Right lobe of liver (tissue), 6 donors: ENCODE measurements at regions not wholly inside any gene's neighbourhood (a gene's known extent, or its start where the extent isn't known, plus 50 kb on each side); places are given as distances from the start of the nearest gene placed in this dataset.

Experiments
- ATAC-seq, 4 donors: fragments of 200-7000 bp; cut with Tn5 transposase; one replicate each; pipeline ENCODE4 v1.9.1; 2020; ENCODE audit warnings: mild to moderate bottlenecking in 4 of 4, moderate library complexity in 4 of 4
- DNase-seq, 3 donors: peaks; one replicate each; pipeline ENCODE4 v3.0.0-alpha.2; 2020
- H3K27ac ChIP-seq, 3 donors: fragments of 200-600 bp; one replicate each; pipeline ENCODE4 v1.8.0; 2022
- H3K27me3 ChIP-seq, 2 donors: fragments of 200-600 bp; one replicate each; pipeline ENCODE4 v1.8.0; 2022
- H3K36me3 ChIP-seq, 4 donors: fragments of 200-600 bp; sonication (generic) in 1 of 4; one replicate each; pipeline versions ENCODE4 v1.5.1 to v1.8.0; 2017 to 2022; ENCODE audit warnings: control low read depth in 1 of 4
- H3K4me1 ChIP-seq, 4 donors: fragments of 200-600 bp; sonication (generic) in 1 of 4; one replicate each; pipeline versions ENCODE4 v1.5.1 to v1.8.0; 2017 to 2022; ENCODE audit warnings: control low read depth in 1 of 4
- H3K4me3 ChIP-seq, 3 donors: fragments of 200-600 bp; one replicate each; pipeline ENCODE4 v1.8.0; 2022
- H3K9me3 ChIP-seq, 4 donors: fragments of 200-600 bp; sonication (generic) in 1 of 4; one replicate each; pipeline versions ENCODE4 v1.5.1 to v1.8.0; 2017 to 2022; ENCODE audit warnings: control low read depth in 1 of 4
- CTCF ChIP-seq, 4 donors: fragments of 200-600 bp in 3 of 4; fragments of 450-650 bp in 1 of 4; IDR thresholded peaks; one replicate each; pipeline versions ENCODE4 v1.5.1 to v1.8.0; 2016 to 2022; ENCODE audit warnings: antibody characterized with exemption in 4 of 4, mild to moderate bottlenecking in 2 of 4
- POLR2A ChIP-seq: fragments of 450-650 bp; IDR thresholded peaks from one replicate; pipeline ENCODE4 v1.6.1; 2017; ENCODE audit warnings: antibody characterized with exemption, mild to moderate bottlenecking
- WGBS: methylation state at CpG from one replicate; pipeline ENCODE4 v1.1.6; 2018; ENCODE audit warnings: low coverage, low lambda C conversion rate; ENCODE audit not compliant: insufficient coverage; ENCODE audit errors: missing lambda C conversion rate; 5-methylcytosine and 5-hydroxymethylcytosine counted together
- intact Hi-C, 2 donors: fragments of 100-400 bp; cut with DNase I; formaldehyde crosslinking; loops; one replicate each; pipeline versions ENCODE4 v1.11.2 to v1.14.1; 2022
- donor health status: DM: no; HTN: yes; CAD: no.
- donor health status: DM: no; HTN: no; CAD: no.
- donor health status: DM: no; HTN: no; CAD: no.
- donor health status: DM: no; HTN: yes; CAD: no.
- donor health status: DM: no; HTN: yes; CAD: no.

DNA sequence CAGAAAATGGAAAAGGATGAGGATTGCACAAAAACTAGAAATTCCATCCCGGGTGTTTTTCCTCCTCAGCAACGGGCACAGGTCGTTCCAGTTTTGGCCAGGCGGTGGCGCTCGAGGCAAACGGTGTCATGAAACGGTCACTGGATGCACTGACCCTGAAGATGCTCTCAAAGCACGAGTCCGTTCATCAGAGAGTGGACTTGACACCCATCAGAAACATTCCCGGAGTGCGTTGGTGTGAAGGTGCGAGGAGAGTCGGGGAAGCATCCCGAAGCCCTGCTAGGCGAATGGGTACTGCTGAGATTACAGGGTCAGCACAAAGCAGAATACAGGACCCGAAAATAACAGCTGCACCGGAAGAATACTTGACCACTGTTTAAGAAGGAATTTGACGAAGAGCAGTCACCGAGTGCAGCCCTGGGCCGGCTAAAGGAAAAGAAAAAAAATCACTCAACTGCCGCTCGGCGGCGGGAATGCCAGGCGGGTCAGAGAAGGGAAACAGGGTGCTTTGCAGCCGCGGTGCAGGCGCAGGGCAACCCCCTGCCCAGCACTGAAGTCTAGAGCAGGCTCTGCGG lies 71.7 kb upstream of the ETS2 start:
- peaks cover 0 to 3% (median 0%) of the 10 kb centered on the region in 4 donors for H3K4me1 ChIP-seq
- H3K27me3 ChIP-seq, result no peaks in the 10 kb centered on the region
- intact Hi-C loops, result loop anchor here in 1 of 2 donors (5.0 to 10.0 kb wide), 2 partner anchors 81 to 398 kb away; no protein-coding TSS in a partner anchor
- ATAC-seq, result peak; percentile 94 to 99 (median 97)
- peak overlapping the region; percentile 35 to 63 (median 41) for H3K27ac ChIP-seq
- TF ChIP-seq POLR2A (no peak), CTCF (IDR thresholded peaks at IDR 0.05) (peak; percentile 94 to 95 (median 94))
- no peaks in the 10 kb centered on the region for H3K9me3 ChIP-seq
- peak; percentile 87 to 90 (median 88) for DNase-seq
- 7% methylated on average over 28 of the region's 30 CpGs for WGBS
- H3K4me3 ChIP-seq, result peak overlapping the region in 1 of 3 donors; percentile 17
- no peaks in the 10 kb centered on the region for H3K36me3 ChIP-seq

DNA sequence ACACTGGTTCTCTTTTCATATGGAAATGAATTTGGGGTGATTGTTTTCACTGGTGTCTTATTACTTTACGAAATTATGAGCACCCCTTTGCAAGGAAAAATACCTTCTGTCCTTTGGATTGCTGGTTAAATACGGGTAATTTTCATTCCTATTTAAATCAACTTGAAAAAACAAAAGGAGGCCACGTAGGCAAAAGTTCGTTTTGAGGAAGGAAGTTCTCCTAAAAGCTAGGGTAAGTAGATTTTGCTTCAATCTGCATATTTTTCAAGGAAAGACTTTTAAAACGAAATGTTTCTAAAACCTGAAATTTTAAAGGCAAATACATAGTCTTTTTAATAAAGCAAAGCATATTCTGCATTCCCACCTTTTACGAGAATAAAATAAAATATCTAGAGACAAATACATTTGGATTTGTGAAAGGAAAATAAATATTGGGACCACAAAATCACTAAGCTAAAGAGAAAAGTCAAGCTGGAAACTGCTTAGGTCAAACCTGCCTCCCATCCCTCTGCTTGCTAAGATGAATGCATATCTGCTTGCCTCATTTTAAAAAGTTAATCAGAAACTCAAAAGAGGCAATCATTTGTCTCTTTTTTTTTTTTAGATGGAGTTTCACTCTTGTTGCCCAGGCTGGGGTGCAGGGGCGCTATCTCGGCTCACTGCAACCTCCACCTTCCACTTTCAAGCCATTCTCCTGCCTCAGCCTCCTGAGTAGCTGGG lies 70.9 kb upstream of the ETS2 start:
- DNase-seq (no peak), ATAC-seq (peak in 1 of 4 donors; percentile 15)
- Histone ChIP-seq H3K4me3 (no peak overlapping the region), H3K27me3 (no peaks in the 10 kb centered on the region), H3K27ac (peak overlapping the region; percentile 35 to 63 (median 41)), H3K4me1 (peaks cover 0 to 3% (median 0%) of the 10 kb centered on the region in 4 donors), H3K9me3 (no peaks in the 10 kb centered on the region), H3K36me3 (no peaks in the 10 kb centered on the region)
- 39% methylated on average over 8 of the region's 8 CpGs for WGBS
- intact Hi-C loops, result loop anchor here in 1 of 2 donors (5.0 to 10.0 kb wide), 2 partner anchors 80 to 397 kb away; no protein-coding TSS in a partner anchor
- TF ChIP-seq POLR2A (no peak), CTCF (IDR thresholded peaks at IDR 0.05) (no peak)

DNA sequence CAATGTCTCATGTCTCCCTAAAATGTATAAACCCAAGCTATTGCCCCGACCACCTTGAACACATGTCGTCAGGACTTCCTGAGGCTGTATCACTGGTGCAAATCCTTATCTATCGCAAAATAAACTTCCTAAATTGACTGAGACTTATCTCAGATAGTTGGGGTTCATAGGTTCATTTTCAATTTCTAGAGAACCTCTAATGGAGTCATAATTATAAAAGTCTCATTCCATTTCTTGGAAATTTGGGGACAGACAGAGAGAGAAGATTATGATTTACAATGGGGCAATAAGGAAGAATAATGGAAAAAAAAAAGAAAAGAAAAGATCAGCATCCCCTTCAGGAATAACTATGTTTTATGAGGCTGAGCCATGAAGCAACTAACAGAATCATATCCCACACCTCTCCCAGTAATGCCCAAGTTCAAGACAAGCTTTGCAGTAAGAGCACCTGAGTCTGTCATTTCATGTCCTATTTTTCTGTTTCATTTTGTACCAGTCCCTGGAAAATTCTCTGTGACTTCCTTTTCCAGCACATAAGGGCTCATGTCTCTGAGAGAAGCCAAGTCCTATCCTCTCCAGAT lies 70.0 kb upstream of the ETS2 start:
- no peaks in the 10 kb centered on the region for H3K4me1 ChIP-seq
- TF ChIP-seq POLR2A (no peak), CTCF (IDR thresholded peaks at IDR 0.05) (no peak)
- no peaks in the 10 kb centered on the region for H3K36me3 ChIP-seq
- no peak overlapping the region for H3K4me3 ChIP-seq
- intact Hi-C loops, result loop anchor here in 1 of 2 donors (10.0 kb wide), 1 partner anchor 79 kb away; no protein-coding TSS in a partner anchor
- no peaks in the 10 kb centered on the region for H3K9me3 ChIP-seq
- DNase-seq, result no peak
- no peak for ATAC-seq
- H3K27me3 ChIP-seq, result no peaks in the 10 kb centered on the region
- 75% methylated on average over 3 of the region's 3 CpGs for WGBS
- no peak overlapping the region for H3K27ac ChIP-seq

DNA sequence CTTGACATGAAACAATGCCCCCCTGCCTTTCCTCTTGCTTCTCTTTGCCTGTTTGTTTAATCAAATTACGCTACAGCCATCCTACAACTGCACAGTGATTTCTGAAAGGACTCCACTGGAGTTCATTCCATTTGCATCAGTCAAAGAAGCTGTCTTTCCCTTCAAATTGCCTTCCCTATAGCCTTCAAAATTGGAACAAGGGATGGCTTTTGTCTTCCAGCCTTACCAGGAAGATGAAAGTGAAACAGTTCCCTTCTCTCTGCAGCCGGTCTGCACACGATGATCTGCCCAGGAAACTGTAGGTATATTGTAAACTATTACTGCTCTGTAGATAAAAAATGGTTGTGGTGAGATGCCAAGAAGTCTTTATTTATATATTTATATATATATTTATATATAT lies 65.6 kb upstream of the ETS2 start:
- peak in 1 of 4 donors; percentile 29 for ATAC-seq
- H3K4me3 ChIP-seq, result no peak overlapping the region
- WGBS, result 46% methylated on average over 3 of the region's 3 CpGs

More for the DNA sequence above, 65.6 kb upstream of the ETS2 start:
- no peak overlapping the region for H3K27ac ChIP-seq
- no peak for DNase-seq
- H3K36me3 ChIP-seq, result no peaks in the 10 kb centered on the region
- H3K4me1 ChIP-seq, result no peaks in the 10 kb centered on the region
- no peaks in the 10 kb centered on the region for H3K9me3 ChIP-seq
- intact Hi-C loops, result no loop called here
- no peaks in the 10 kb centered on the region for H3K27me3 ChIP-seq
- TF ChIP-seq POLR2A, result no peak
- no peak for TF ChIP-seq CTCF (IDR thresholded peaks at IDR 0.05)
